Progenitor cell of endocrine pancreas (in vitro differentiated cells): ENCODE measurements at regions not wholly inside any gene's neighbourhood (a gene's known extent, or its start where the extent isn't known, plus 50 kb on each side); places are given as distances from the start of the nearest gene placed in this dataset.

Experiments used
- DNase-seq: peaks from one replicate; pipeline ENCODE4 v3.0.0; 2021; ENCODE audit warnings: low spot score; ENCODE audit not compliant: unreplicated experiment
- H3K27ac Mint-ChIP-seq: 2 replicates; pipeline ENCODE4 v1.8.0; 2021; ENCODE audit warnings: mild to moderate bottlenecking, moderate library complexity, mixed read lengths
- H3K27me3 Mint-ChIP-seq: 2 replicates; pipeline ENCODE4 v1.8.0; 2021; ENCODE audit warnings: mixed read lengths
- H3K36me3 Mint-ChIP-seq: 2 replicates; pipeline ENCODE4 v1.8.0; 2022; ENCODE audit warnings: mixed read lengths; ENCODE audit not compliant: insufficient read depth
- H3K4me1 Mint-ChIP-seq: 2 replicates; pipeline ENCODE4 v1.8.0; 2021; ENCODE audit warnings: low read depth, mixed read lengths
- H3K4me3 Mint-ChIP-seq: 2 replicates; pipeline ENCODE4 v1.8.0; 2021; ENCODE audit warnings: low read depth, mild to moderate bottlenecking, moderate library complexity, mixed read lengths
- H3K9me3 Mint-ChIP-seq: 2 replicates; pipeline ENCODE4 v1.8.0; 2021; ENCODE audit warnings: low read depth, mixed read lengths
- TF ChIP-seq, protein P1 (sequence below): fragments of 200-600 bp; sonication (generic); IDR thresholded peaks from one replicate; pipeline ENCODE4 v1.5.0; 2021; ENCODE audit warnings: antibody characterized with exemption, mild to moderate bottlenecking; ENCODE audit not compliant: unreplicated experiment

DNA sequence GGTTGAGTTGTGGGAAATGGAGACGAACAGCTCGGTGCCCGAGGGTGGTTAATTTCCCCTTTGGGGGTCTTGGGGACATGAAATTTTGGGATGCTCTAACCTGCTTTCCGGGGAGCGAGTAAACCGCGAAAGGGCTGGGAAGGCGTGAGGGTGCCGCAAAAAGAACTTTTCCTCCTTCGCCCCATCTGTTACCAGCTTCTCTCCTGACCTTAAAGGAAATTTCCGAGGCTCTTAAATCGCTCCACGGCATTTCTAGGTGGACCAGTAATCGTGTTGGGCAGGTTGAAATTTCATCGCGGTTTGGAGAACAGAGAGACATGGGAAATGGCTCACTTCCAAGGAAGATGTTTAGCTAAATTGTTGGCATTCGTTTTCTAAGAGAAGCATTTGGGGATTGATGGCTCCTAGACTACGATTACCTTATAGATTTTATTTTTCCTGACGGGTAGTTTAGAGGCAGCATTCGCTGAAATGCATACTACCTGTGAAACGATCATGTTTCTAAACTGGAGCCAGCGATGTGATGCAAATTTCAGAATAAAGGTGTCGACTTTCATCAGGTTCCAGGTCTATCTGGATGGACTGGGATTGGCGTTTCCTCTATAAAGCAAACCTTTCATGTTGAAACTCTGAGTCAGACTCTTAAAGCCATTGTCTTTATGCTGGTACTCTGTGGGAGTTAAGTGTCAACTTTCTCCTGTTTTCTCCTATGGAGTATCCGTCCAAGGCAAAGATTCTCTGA, 414.5 kb downstream of the PCNX1 start:
- DNase-seq: no peak
- Mint-ChIP-seq H3K4me1 (peaks cover 27% of the 10 kb centered on the region), H3K9me3 (no peaks in the 10 kb centered on the region), H3K36me3 (no peaks in the 10 kb centered on the region), H3K27me3 (no peaks in the 10 kb centered on the region), H3K4me3 (peak overlapping the region; percentile 94), H3K27ac (peak overlapping the region; percentile 98)
- TF ChIP-seq, protein P1, sequence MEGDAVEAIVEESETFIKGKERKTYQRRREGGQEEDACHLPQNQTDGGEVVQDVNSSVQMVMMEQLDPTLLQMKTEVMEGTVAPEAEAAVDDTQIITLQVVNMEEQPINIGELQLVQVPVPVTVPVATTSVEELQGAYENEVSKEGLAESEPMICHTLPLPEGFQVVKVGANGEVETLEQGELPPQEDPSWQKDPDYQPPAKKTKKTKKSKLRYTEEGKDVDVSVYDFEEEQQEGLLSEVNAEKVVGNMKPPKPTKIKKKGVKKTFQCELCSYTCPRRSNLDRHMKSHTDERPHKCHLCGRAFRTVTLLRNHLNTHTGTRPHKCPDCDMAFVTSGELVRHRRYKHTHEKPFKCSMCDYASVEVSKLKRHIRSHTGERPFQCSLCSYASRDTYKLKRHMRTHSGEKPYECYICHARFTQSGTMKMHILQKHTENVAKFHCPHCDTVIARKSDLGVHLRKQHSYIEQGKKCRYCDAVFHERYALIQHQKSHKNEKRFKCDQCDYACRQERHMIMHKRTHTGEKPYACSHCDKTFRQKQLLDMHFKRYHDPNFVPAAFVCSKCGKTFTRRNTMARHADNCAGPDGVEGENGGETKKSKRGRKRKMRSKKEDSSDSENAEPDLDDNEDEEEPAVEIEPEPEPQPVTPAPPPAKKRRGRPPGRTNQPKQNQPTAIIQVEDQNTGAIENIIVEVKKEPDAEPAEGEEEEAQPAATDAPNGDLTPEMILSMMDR: no peak

DNA sequence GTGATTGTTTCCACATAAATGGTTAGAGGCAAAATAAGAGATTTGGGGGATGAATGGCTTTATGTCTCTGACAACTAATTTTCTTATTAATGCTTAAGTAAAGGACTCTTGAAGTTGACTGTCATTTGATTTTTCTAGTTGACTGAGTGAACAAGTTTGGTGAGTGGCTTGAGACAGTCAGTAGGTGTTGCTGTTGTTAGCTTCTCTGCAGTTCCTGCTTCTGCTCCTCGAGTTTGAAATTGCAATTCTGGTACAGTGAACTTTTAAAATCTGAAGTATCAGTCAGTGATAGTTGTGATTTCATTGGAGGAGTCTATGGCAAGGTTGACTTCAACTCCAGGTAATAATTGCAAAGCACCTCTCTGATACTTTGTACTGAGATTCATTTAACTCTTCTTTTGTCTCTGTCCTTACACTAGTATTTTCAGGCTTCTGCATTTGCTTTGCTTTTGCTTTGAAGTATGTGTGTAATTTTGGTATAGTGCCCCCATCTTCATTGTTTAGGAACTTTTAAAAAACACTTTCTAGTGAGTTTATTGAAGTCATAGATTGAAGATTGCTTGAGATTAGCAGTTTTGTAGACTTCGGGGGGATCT, 415.5 kb downstream of the PCNX1 start:
- TF ChIP-seq, protein P1: peak; percentile 29
- no peaks in the 10 kb centered on the region for H3K36me3 Mint-ChIP-seq
- no peak for DNase-seq
- no peaks in the 10 kb centered on the region for H3K9me3 Mint-ChIP-seq
- no peaks in the 10 kb centered on the region for H3K27me3 Mint-ChIP-seq
- peaks cover 28% of the 10 kb centered on the region for H3K4me1 Mint-ChIP-seq
- peak overlapping the region; percentile 47 for H3K27ac Mint-ChIP-seq
- H3K4me3 Mint-ChIP-seq: peak overlapping the region; percentile 94

DNA sequence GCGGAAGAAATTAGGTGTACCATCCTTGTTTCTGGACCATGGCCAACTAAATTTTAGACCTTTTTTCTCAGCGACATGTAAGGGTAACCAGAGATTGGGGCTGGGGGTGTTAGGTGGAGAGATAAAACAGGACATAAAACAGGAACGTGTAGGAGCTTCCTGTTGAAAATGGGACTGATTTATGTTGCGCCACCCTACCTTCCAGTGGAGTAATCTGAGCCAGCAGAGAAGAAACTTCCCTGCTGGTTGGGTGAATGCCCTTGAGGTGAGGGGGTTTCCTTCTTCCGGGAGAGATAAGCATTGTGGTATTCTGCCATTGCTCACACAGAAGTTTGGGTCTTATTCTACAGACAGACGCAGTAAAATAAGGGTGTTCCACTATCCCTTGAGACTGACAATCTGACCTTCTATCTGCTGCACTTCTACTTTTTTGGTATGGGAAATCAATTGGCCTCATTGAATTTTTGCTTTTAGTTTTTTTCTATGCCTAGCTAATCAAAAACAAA, 417.6 kb downstream of the PCNX1 start:
- H3K36me3 Mint-ChIP-seq: peaks cover 1% of the 10 kb centered on the region
- no peak overlapping the region for H3K27ac Mint-ChIP-seq
- H3K4me1 Mint-ChIP-seq: peaks cover 29% of the 10 kb centered on the region
- H3K27me3 Mint-ChIP-seq: no peaks in the 10 kb centered on the region
- H3K4me3 Mint-ChIP-seq: no peak overlapping the region
- TF ChIP-seq, protein P1: no peak
- DNase-seq: no peak
- no peaks in the 10 kb centered on the region for H3K9me3 Mint-ChIP-seq

DNA sequence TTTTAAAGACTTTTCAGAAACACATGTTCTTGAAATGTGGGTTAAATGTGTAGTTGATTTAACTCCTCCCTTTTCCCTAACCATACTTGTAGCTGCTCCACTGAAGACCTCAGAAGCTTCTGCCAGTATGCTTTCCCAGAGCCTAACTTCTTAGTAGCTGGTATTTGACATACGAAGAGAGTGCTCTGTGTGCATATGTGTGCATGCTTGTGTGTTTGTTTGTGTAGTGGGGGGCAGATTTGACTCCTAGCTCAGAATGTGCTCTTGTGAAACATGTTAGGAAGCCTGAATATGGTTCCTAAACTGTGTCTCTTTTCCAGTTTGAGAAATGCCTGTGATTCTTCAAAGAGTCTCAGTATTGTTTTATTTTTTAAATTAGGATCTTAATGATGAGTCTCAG, 420.4 kb downstream of the PCNX1 start:
- no peaks in the 10 kb centered on the region for H3K27me3 Mint-ChIP-seq
- DNase-seq: no peak
- H3K9me3 Mint-ChIP-seq: no peaks in the 10 kb centered on the region
- peaks cover 24% of the 10 kb centered on the region for H3K4me1 Mint-ChIP-seq
- H3K4me3 Mint-ChIP-seq: no peak overlapping the region
- peaks cover 1% of the 10 kb centered on the region for H3K36me3 Mint-ChIP-seq
- TF ChIP-seq, protein P1: no peak
- peak overlapping the region; percentile 23 for H3K27ac Mint-ChIP-seq

DNA sequence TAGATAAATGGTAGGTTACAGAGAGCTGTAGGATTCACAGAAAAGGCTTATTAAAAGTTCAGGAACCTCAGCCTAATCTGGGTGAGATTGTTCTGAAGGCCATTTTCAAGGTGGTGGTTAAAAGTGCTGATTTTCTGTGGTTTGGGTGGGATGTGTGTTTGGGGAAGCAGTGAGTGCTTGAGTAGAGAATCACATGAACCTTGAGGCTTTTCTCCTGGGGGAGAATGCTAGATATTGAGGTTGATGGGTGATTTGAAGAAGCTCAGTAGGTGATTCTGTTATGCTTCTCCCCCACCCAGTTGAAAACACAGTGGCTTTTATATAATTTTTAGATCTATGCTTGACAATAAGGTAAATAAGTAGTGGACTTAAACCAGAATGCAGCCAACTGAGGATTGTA, 420.9 kb downstream of the PCNX1 start:
- Mint-ChIP-seq H3K4me1 (peaks cover 19% of the 10 kb centered on the region), H3K9me3 (no peaks in the 10 kb centered on the region), H3K27me3 (no peaks in the 10 kb centered on the region), H3K4me3 (no peak overlapping the region), H3K36me3 (peaks cover 1% of the 10 kb centered on the region), H3K27ac (peak overlapping the region; percentile 8)
- DNase-seq: no peak
- TF ChIP-seq, protein P1: no peak
